Parathyroid adenoma (tissue), 2 donors: ENCODE measurements at regions not wholly inside any gene's neighbourhood (a gene's known extent, or its start where the extent isn't known, plus 50 kb on each side); places are given as distances from the start of the nearest gene placed in this dataset.

Experiments used
- H2AFZ ChIP-seq: fragments of 300-600 bp; sonication (generic); one replicate; pipeline ENCODE4 v1.7.0; 2017; ENCODE audit warnings: antibody characterized with exemption, mild to moderate bottlenecking
- H3K27ac ChIP-seq: fragments of 300-600 bp; sonication (generic); one replicate; pipeline ENCODE4 v1.7.0; 2017
- H3K27me3 ChIP-seq: fragments of 300-600 bp; sonication (generic); one replicate; pipeline ENCODE4 v1.7.0; 2017; ENCODE audit warnings: low read length; ENCODE audit not compliant: control insufficient read depth, insufficient read depth
- H3K36me3 ChIP-seq: fragments of 300-600 bp; sonication (generic); one replicate; pipeline ENCODE4 v1.7.0; 2017; ENCODE audit warnings: low read length; ENCODE audit not compliant: control insufficient read depth, insufficient read depth
- H3K4me1 ChIP-seq: fragments of 300-600 bp; sonication (generic); one replicate; pipeline ENCODE4 v1.7.0; 2017; ENCODE audit warnings: control low read depth
- H3K4me2 ChIP-seq: fragments of 300-600 bp; sonication (generic); one replicate; pipeline ENCODE4 v1.7.0; 2017; ENCODE audit warnings: low read length
- H3K4me3 ChIP-seq: fragments of 300-600 bp; sonication (generic); one replicate; pipeline ENCODE4 v1.7.0; 2017; ENCODE audit warnings: low read depth, low read length
- H3K79me2 ChIP-seq: fragments of 300-600 bp; sonication (generic); one replicate; pipeline ENCODE4 v1.7.0; 2017; ENCODE audit warnings: control low read depth
- H3K9ac ChIP-seq: fragments of 300-600 bp; sonication (generic); one replicate; pipeline ENCODE4 v1.7.0; 2017; ENCODE audit warnings: mild to moderate bottlenecking
- H3K9me3 ChIP-seq: fragments of 300-600 bp; sonication (generic); one replicate; pipeline ENCODE4 v1.7.0; 2017; ENCODE audit warnings: low read length; ENCODE audit not compliant: control insufficient read depth
- TF ChIP-seq, protein P1 (sequence below): fragments of 300-600 bp; sonication (generic); IDR thresholded peaks from one replicate; pipeline ENCODE4 v1.7.0; 2017; ENCODE audit warnings: antibody characterized with exemption, mild to moderate bottlenecking
- donor health status: primary hyperparathyroidism.

DNA sequence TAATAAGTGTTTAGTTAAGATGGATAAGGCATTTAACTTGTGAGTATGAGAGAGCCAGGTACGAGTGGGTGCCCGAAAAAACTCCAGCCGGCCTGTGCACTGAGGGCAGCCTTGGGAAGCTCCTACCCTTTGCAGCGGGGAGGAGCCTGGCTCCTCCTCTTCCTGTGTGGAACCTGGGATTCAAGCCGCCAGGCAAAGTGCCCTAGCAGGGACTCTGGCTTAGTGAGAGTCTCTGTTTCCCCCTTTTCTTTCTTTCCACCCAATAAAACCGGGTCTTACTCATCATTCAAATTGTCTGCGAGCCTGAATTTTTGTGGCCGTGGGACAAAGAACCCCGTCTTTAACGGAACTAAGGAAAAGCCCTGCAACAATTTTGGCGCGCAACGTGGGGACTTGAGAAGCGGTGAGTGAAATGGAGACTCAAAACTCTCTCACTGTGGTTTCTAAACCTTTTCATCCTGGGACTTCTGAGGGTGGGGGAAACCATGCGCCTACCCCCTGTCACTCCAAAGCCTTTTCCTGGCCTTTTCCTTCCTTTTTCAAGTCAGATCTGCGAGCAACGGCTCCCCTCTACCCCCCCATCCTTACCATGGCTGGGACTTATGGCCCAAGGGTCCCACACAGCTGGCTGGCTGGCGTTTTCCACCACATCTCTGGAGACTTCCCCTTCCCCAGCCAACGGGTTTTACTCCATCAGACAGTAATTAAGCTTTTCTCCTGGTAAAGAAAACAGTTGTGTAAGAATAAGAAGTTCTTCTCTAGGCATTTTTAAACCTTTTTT lies 535.7 kb upstream of the ACO1 start:
- no peaks in the 10 kb centered on the region for H3K4me1 ChIP-seq
- no peaks in the 10 kb centered on the region for H3K79me2 ChIP-seq
- H3K4me2 ChIP-seq = no peak overlapping the region
- no peaks in the 10 kb centered on the region for H3K9me3 ChIP-seq
- no peak overlapping the region for H3K9ac ChIP-seq
- no peaks in the 10 kb centered on the region for H3K36me3 ChIP-seq
- H3K4me3 ChIP-seq = no peak overlapping the region
- H3K27me3 ChIP-seq = no peaks in the 10 kb centered on the region
- H2AFZ ChIP-seq = no peak overlapping the region
- no peak overlapping the region for H3K27ac ChIP-seq
- TF ChIP-seq, protein P1, sequence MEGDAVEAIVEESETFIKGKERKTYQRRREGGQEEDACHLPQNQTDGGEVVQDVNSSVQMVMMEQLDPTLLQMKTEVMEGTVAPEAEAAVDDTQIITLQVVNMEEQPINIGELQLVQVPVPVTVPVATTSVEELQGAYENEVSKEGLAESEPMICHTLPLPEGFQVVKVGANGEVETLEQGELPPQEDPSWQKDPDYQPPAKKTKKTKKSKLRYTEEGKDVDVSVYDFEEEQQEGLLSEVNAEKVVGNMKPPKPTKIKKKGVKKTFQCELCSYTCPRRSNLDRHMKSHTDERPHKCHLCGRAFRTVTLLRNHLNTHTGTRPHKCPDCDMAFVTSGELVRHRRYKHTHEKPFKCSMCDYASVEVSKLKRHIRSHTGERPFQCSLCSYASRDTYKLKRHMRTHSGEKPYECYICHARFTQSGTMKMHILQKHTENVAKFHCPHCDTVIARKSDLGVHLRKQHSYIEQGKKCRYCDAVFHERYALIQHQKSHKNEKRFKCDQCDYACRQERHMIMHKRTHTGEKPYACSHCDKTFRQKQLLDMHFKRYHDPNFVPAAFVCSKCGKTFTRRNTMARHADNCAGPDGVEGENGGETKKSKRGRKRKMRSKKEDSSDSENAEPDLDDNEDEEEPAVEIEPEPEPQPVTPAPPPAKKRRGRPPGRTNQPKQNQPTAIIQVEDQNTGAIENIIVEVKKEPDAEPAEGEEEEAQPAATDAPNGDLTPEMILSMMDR = no peak

DNA sequence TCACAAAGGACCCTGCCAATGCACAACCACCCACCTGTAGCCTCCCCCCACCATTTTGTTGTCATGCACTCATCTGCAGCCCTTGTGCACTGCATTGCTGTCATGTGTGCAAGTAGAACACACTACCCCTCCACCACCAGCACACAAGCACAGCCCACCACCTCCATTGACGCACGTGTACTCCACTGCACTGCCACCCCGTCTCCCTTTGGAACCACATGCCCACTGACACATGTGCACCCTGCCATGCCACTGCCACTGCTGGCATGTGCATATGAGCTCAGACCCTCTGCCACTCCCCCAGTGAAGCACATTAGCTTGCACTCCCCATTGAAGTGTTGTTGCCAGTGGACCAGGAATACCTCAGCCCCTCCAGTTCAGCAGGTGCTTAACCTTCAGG lies 530.3 kb upstream of the ACO1 start:
- Histone ChIP-seq H3K4me2 (no peak overlapping the region), H3K36me3 (no peaks in the 10 kb centered on the region)

DNA sequence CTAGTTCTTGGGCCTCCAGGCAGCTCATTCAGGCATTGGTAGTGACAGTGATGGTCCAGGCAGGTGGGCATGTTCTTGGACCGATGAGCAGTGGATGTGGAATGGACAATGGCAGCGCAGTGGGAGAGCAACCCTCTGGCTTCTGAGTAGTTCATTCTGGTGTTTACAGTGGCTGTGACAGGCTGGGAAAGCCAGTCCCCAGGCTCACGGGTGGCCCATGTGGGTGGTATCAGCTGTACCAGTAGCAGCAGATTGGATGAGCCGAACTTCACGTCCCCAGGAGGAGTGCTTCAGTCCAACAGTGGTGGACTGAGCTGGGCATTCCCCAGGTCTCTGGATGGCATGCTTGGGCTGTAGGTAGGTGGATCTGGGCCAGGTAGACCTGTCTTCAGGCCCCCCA lies 515.6 kb upstream of the ACO1 start:
- Histone ChIP-seq H3K9ac (no peak overlapping the region), H3K4me3 (no peak overlapping the region), H3K4me1 (no peaks in the 10 kb centered on the region), H2AFZ (no peak overlapping the region), H3K4me2 (no peak overlapping the region), H3K27ac (no peak overlapping the region), H3K27me3 (no peaks in the 10 kb centered on the region), H3K9me3 (no peaks in the 10 kb centered on the region), H3K36me3 (no peaks in the 10 kb centered on the region), H3K79me2 (no peaks in the 10 kb centered on the region)
- TF ChIP-seq, protein P1 = no peak

More for the DNA sequence above, 530.3 kb upstream of the ACO1 start:
- no peak overlapping the region for H3K9ac ChIP-seq
- no peaks in the 10 kb centered on the region for H3K79me2 ChIP-seq
- H3K9me3 ChIP-seq = no peaks in the 10 kb centered on the region
- TF ChIP-seq, protein P1 = no peak
- H3K4me3 ChIP-seq = no peak overlapping the region
- no peak overlapping the region for H2AFZ ChIP-seq
- no peaks in the 10 kb centered on the region for H3K27me3 ChIP-seq
- no peak overlapping the region for H3K27ac ChIP-seq
- H3K4me1 ChIP-seq = no peaks in the 10 kb centered on the region

DNA sequence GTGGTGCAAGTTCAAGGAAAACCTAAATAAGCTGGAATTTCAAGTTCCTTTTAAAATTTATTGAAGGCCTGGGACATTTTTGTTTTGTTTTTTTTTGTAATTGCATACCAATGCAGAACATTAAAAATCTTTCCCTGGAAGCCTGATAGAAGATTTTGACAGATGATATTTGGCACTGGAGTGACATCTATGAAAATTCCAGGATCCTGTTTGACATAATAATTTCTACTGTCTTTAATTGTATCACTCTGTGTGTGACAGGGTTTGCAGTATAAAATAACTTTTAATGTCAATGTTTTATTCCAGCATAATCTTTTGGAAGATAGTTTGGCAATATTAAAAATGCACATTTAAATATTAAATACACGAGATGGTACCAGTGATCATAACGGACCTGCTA lies 514.2 kb upstream of the ACO1 start:
- Histone ChIP-seq H3K36me3 (no peaks in the 10 kb centered on the region), H3K27ac (no peak overlapping the region)

More for the DNA sequence above, 514.2 kb upstream of the ACO1 start:
- no peak overlapping the region for H3K9ac ChIP-seq
- no peaks in the 10 kb centered on the region for H3K79me2 ChIP-seq
- no peaks in the 10 kb centered on the region for H3K9me3 ChIP-seq
- no peak overlapping the region for H3K4me2 ChIP-seq
- no peaks in the 10 kb centered on the region for H3K27me3 ChIP-seq
- TF ChIP-seq, protein P1 = no peak
- no peaks in the 10 kb centered on the region for H3K4me1 ChIP-seq
- H2AFZ ChIP-seq = no peak overlapping the region
- no peak overlapping the region for H3K4me3 ChIP-seq
